Suprapubic skin (tissue), 4 donors: ENCODE measurements at regions not wholly inside any gene's neighbourhood (a gene's known extent, or its start where the extent isn't known, plus 50 kb on each side); places are given as distances from the start of the nearest gene placed in this dataset.

Experiments
- EP300 ChIP-seq: sonication (generic); formaldehyde crosslinking; IDR thresholded peaks from one replicate; pipeline ENCODE4 v1.6.1; 2017; ENCODE audit warnings: antibody characterized with exemption
- POLR2A ChIP-seq, 2 donors: fragments of 450-650 bp; IDR thresholded peaks; one replicate each; pipeline ENCODE4 v1.6.1; 2017; ENCODE audit warnings: antibody characterized with exemption in 2 of 2, mild to moderate bottlenecking in 2 of 2, moderate library complexity in 2 of 2
- POLR2AphosphoS5 ChIP-seq, 3 donors: sonication (generic); formaldehyde crosslinking; IDR thresholded peaks; one replicate each; pipeline ENCODE4 v1.6.1; 2017; ENCODE audit warnings: antibody characterized with exemption in 3 of 3
- TF ChIP-seq, protein P1 (sequence below), 2 donors: fragments of 200-600 bp in 1 of 2; fragments of 450-650 bp in 1 of 2; sonication (generic) in 1 of 2; IDR thresholded peaks; one replicate each; pipeline ENCODE4 v1.5.1; 2016 to 2019; ENCODE audit warnings: antibody characterized with exemption in 2 of 2, mild to moderate bottlenecking in 1 of 2, moderate library complexity in 1 of 2

DNA sequence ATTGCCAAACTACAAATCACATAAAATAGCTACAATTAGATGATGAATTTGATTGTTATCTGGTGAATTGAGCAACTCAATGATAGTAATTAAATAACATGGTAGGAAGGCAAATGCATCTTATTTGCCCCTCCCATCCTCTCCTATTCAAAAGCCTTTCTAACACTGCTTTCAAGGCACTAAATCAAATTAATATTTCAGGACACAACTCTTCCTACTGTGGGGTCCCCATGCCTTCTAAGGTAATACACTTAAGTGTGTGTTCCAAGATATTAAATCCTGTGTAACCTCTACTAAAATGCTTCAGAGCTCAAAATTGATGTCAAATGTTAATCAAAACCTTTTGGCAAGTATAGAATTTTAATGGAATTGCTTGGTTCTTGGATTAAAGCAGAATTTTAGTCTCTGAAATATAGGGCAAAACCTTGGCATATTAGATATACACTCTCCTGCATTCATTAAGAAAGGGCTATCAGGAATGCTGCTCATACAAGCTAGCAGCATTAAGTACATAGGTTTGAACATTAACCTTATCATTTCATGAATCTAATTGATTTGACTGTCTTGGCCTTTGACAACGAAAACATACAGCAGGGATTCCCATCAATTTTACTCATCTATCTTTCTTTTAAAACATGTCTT is 371.8 kb upstream of the GALNTL6 start:
- TF ChIP-seq, protein P1, sequence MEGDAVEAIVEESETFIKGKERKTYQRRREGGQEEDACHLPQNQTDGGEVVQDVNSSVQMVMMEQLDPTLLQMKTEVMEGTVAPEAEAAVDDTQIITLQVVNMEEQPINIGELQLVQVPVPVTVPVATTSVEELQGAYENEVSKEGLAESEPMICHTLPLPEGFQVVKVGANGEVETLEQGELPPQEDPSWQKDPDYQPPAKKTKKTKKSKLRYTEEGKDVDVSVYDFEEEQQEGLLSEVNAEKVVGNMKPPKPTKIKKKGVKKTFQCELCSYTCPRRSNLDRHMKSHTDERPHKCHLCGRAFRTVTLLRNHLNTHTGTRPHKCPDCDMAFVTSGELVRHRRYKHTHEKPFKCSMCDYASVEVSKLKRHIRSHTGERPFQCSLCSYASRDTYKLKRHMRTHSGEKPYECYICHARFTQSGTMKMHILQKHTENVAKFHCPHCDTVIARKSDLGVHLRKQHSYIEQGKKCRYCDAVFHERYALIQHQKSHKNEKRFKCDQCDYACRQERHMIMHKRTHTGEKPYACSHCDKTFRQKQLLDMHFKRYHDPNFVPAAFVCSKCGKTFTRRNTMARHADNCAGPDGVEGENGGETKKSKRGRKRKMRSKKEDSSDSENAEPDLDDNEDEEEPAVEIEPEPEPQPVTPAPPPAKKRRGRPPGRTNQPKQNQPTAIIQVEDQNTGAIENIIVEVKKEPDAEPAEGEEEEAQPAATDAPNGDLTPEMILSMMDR (IDR thresholded peaks at IDR 0.05) = no peak
- TF ChIP-seq EP300 = no peak
- no peak for TF ChIP-seq POLR2AphosphoS5 (IDR thresholded peaks at IDR 0.05)
- TF ChIP-seq POLR2A (IDR thresholded peaks at IDR 0.05) = no peak
